Effector memory CD4-positive, alpha-beta T cell (primary cell): ENCODE measurements at regions not wholly inside any gene's neighbourhood (a gene's known extent, or its start where the extent isn't known, plus 50 kb on each side); places are given as distances from the start of the nearest gene placed in this dataset.

ENCODE experiments used
- DNase-seq, 3 donors: peaks; one replicate each; pipeline ENCODE4 v3.0.0-alpha.2; 2020
- H3K27ac ChIP-seq: 2 replicates; pipeline ENCODE4 v1.7.0; 2013; ENCODE audit warnings: mild to moderate bottlenecking, low read length, moderate library complexity; ENCODE audit not compliant: insufficient read depth, poor library complexity, severe bottlenecking
- H3K27me3 ChIP-seq: replicated peaks from 2 replicates; pipeline ENCODE4 v1.7.0; 2013; ENCODE audit warnings: mild to moderate bottlenecking, low read length; ENCODE audit not compliant: insufficient read depth, control insufficient read depth, poor library complexity, severe bottlenecking
- H3K36me3 ChIP-seq: 2 replicates; pipeline ENCODE4 v1.7.0; 2013; ENCODE audit warnings: mild to moderate bottlenecking, low read length, moderate library complexity; ENCODE audit not compliant: control insufficient read depth, insufficient read depth
- H3K4me1 ChIP-seq: 2 replicates; pipeline ENCODE4 v1.7.0; 2013; ENCODE audit warnings: low read length, mild to moderate bottlenecking; ENCODE audit not compliant: control insufficient read depth, insufficient read depth, poor library complexity, severe bottlenecking
- H3K4me3 ChIP-seq: 2 replicates; pipeline ENCODE4 v1.7.0; 2013; ENCODE audit warnings: low read length, low read depth, mild to moderate bottlenecking; ENCODE audit not compliant: insufficient read depth, poor library complexity, severe bottlenecking
- H3K9me3 ChIP-seq: 2 replicates; pipeline ENCODE4 v1.7.0; 2013; ENCODE audit warnings: mild to moderate bottlenecking, low read length, moderate library complexity; ENCODE audit not compliant: control insufficient read depth

- H3K36me3 ChIP-seq, result no peaks in the 10 kb centered on the region
- no peaks in the 10 kb centered on the region for H3K9me3 ChIP-seq
- DNase-seq, result no peak
- no peak overlapping the region for H3K27ac ChIP-seq
- H3K4me1 ChIP-seq, result peaks cover 17% of the 10 kb centered on the region
- H3K27me3 ChIP-seq, result no peaks in the 10 kb centered on the region
- H3K4me3 ChIP-seq, result peak overlapping the region; percentile 19
Observed at GRCh38 chr12:45670346-45671065, 59.0 kb upstream of the ARID2 start.

DNA sequence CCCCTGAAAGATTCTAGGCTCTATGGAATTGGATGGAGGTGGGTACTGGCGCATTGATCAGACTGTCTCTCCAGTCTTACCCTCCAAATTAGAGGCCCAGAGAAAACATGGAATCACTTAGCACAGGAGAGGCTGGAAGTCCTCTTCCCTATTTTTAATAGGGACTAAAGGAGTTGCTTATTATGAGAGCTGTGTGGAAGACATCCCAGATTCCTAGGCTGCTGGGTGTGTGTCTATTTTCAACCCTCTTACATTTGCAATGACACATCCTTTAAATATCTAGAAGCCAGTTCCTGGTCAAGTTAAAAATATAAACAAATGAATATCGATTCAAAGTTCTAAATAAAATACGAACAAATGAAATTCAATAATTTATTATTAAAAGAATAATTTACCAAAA, 58.3 kb upstream of the ARID2 start:
- Histone ChIP-seq H3K27ac (no peak overlapping the region), H3K36me3 (no peaks in the 10 kb centered on the region), H3K4me1 (peaks cover 17% of the 10 kb centered on the region), H3K4me3 (no peak overlapping the region), H3K9me3 (no peaks in the 10 kb centered on the region), H3K27me3 (no peaks in the 10 kb centered on the region)
- DNase-seq, result no peak

DNA sequence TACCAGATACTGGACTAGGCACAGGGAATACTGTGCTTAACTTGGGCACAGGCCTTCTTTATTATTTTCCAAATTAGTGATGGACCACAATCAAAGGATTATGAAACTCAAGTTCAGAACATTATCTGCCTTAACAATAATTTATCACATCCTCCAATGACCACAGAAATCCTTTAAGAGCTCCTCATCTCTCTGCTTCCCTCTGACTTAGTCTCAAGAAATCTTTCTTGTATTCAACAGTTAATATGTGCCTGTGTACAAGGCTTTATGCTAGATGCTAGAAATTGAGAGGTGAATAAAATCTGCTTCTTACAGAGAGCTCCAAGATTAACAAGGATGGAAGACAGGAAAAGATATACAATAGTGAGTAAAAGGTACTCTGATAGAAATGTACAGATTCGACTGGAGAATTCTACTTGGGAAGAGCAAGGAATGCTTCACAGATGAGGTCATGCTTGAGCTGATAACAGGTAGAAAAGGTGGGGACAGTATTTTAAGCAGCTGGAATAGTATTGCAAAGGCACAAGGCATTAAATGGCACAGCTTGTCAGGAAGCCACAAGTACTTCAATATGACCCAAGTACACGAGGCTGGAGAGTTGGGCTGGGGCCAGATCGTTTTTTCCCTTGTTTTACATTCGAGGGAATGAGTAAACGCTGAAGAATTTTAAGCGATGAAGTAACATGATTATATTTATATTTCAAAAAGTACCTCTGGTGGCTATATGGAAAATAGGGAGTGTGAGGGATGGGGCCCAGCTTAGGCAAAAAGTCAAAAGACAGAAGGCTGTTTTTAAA, 55.1 kb upstream of the ARID2 start:
- Histone ChIP-seq H3K9me3 (no peaks in the 10 kb centered on the region), H3K36me3 (no peaks in the 10 kb centered on the region), H3K4me3 (no peak overlapping the region), H3K4me1 (peaks cover 17% of the 10 kb centered on the region), H3K27ac (no peak overlapping the region), H3K27me3 (no peaks in the 10 kb centered on the region)
- no peak for DNase-seq

GRCh38 chr12:45675534-45675933, 54.0 kb upstream of the ARID2 start:
- no peak for DNase-seq
- no peaks in the 10 kb centered on the region for H3K27me3 ChIP-seq
- no peak overlapping the region for H3K4me3 ChIP-seq
- H3K4me1 ChIP-seq, result peaks cover 8% of the 10 kb centered on the region
- no peaks in the 10 kb centered on the region for H3K36me3 ChIP-seq
- H3K27ac ChIP-seq, result no peak overlapping the region
- H3K9me3 ChIP-seq, result no peaks in the 10 kb centered on the region
